DOHH2 (cell line): ENCODE measurements at regions not wholly inside any gene's neighbourhood (a gene's known extent, or its start where the extent isn't known, plus 50 kb on each side); places are given as distances from the start of the nearest gene placed in this dataset.

Experiments used
- H3F3A ChIP-seq: fragments of 200-600 bp; sonication (generic), shearing (Covaris generic); 2 replicates; pipeline ENCODE4 v1.6.0; 2016; ENCODE audit warnings: antibody characterized with exemption, mild to moderate bottlenecking; ENCODE audit not compliant: control insufficient read depth, insufficient read depth
- H3K27ac ChIP-seq: fragments of 200-600 bp; sonication (generic); 2 replicates; pipeline ENCODE4 v1.5.1; 2014; ENCODE audit warnings: low read depth, mild to moderate bottlenecking, low read length, moderate library complexity
- H3K27me3 ChIP-seq: fragments of 200-600 bp; sonication (generic); 2 replicates; pipeline ENCODE4 v1.6.1; 2014; ENCODE audit warnings: mild to moderate bottlenecking, low read length, mixed read lengths; ENCODE audit not compliant: control insufficient read depth
- H3K36me3 ChIP-seq: fragments of 200-600 bp; sonication (generic); 2 replicates; pipeline ENCODE4 v1.6.1; 2014; ENCODE audit warnings: mild to moderate bottlenecking, low read length, moderate library complexity, mixed read lengths; ENCODE audit not compliant: control insufficient read depth
- H3K4me1 ChIP-seq: fragments of 200-600 bp; sonication (generic); 2 replicates; pipeline ENCODE4 v1.6.1; 2014; ENCODE audit warnings: mild to moderate bottlenecking, low read length, mixed read lengths; ENCODE audit not compliant: control insufficient read depth
- H3K4me2 ChIP-seq: fragments of 200-600 bp; sonication (generic); 2 replicates; pipeline ENCODE4 v1.6.0; 2014; ENCODE audit warnings: mild to moderate bottlenecking, low read length, moderate library complexity
- H3K4me3 ChIP-seq: fragments of 200-600 bp; sonication (generic); 2 replicates; pipeline ENCODE4 v1.5.1; 2014; ENCODE audit warnings: mild to moderate bottlenecking, low read length, mixed read lengths
- H3K79me2 ChIP-seq: fragments of 200-600 bp; sonication (generic); 2 replicates; pipeline ENCODE4 v1.6.1; 2014; ENCODE audit warnings: mild to moderate bottlenecking, low read length, mixed read lengths; ENCODE audit not compliant: control insufficient read depth
- H3K9me2 ChIP-seq: fragments of 200-600 bp; sonication (generic); replicated peaks from 2 replicates; pipeline ENCODE4 v1.6.1; 2014; ENCODE audit warnings: mild to moderate bottlenecking, low read length, mixed read lengths; ENCODE audit not compliant: control insufficient read depth
- H3K9me3 ChIP-seq: fragments of 200-600 bp; sonication (generic); 2 replicates; pipeline ENCODE4 v1.6.1; 2014; ENCODE audit warnings: antibody characterized with exemption, low read length, mixed read lengths; ENCODE audit not compliant: control insufficient read depth, insufficient read depth
- H4K20me1 ChIP-seq: fragments of 200-600 bp; sonication (generic); 2 replicates; pipeline ENCODE4 v1.6.0; 2014; ENCODE audit warnings: low read depth, mild to moderate bottlenecking, antibody characterized with exemption, low read length, moderate library complexity; ENCODE audit not compliant: control insufficient read depth, insufficient read depth
- EZH2phosphoT487 ChIP-seq: fragments of 200-600 bp; sonication (generic); IDR thresholded peaks from 2 replicates; pipeline ENCODE4 v1.6.1; 2017; ENCODE audit warnings: borderline replicate concordance, mild to moderate bottlenecking, antibody characterized with exemption, low read length, moderate library complexity, mixed read lengths
- TF ChIP-seq, protein P1 (sequence below): fragments of 200-600 bp; sonication (generic); IDR thresholded peaks from one replicate; pipeline ENCODE4 v1.5.1; 2014; ENCODE audit warnings: antibody characterized with exemption, mild to moderate bottlenecking, low read depth, low read length; ENCODE audit not compliant: poor library complexity, severe bottlenecking

DNA sequence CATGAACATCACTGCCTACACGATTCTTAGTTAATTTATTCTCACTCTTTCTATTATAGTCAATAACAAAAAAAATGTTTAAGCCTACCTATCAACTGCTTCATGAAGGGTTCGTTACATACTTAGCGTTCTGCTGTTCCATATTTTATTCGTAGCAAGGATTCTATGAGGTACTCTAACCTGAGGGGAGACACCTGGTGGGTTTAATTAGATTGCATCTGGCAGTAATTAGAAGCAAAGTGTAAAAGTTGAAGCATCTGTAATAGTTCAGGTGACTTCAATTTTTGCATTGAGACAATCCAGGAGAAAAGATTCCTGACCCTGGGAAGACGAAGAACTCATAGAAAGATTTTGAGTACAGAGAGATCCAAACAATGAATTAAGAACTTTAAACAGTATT lies 1655.8 kb upstream of the TENM3 start:
- Histone ChIP-seq H3K4me1 (no peaks in the 10 kb centered on the region), H3K27me3 (no peaks in the 10 kb centered on the region), H3K4me3 (no peak overlapping the region), H3K4me2 (no peak overlapping the region), H3K36me3 (no peaks in the 10 kb centered on the region), H4K20me1 (no peaks in the 10 kb centered on the region), H3K27ac (no peak overlapping the region), H3K9me3 (no peaks in the 10 kb centered on the region), H3K79me2 (no peaks in the 10 kb centered on the region), H3F3A (no peaks in the 10 kb centered on the region), H3K9me2 (no peaks in the 10 kb centered on the region)
- TF ChIP-seq, protein P1, sequence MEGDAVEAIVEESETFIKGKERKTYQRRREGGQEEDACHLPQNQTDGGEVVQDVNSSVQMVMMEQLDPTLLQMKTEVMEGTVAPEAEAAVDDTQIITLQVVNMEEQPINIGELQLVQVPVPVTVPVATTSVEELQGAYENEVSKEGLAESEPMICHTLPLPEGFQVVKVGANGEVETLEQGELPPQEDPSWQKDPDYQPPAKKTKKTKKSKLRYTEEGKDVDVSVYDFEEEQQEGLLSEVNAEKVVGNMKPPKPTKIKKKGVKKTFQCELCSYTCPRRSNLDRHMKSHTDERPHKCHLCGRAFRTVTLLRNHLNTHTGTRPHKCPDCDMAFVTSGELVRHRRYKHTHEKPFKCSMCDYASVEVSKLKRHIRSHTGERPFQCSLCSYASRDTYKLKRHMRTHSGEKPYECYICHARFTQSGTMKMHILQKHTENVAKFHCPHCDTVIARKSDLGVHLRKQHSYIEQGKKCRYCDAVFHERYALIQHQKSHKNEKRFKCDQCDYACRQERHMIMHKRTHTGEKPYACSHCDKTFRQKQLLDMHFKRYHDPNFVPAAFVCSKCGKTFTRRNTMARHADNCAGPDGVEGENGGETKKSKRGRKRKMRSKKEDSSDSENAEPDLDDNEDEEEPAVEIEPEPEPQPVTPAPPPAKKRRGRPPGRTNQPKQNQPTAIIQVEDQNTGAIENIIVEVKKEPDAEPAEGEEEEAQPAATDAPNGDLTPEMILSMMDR, result no peak
- TF ChIP-seq EZH2phosphoT487, result no peak

DNA sequence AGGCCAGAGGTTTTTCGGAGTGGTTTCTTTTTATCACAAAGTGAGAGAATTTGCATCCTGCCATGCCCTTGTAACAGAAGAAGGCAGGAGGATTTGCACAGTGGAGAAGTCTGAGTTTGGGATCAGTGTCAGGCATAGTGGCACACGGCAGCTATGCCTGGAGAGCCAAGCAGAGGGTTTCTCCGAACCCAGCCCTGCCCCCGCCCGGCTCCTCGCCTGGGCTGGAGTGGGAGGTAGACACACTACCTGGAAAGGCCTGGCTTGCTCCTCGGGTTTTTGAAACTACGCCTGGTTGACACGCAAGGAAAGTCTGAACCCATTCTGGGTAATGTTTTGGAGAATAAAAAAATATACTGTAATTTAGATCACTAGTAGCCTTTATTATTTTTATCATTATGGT lies 1653.6 kb upstream of the TENM3 start:
- H3K4me2 ChIP-seq, result no peak overlapping the region
- H3K79me2 ChIP-seq, result no peaks in the 10 kb centered on the region
- no peaks in the 10 kb centered on the region for H3K36me3 ChIP-seq
- no peaks in the 10 kb centered on the region for H4K20me1 ChIP-seq
- no peak overlapping the region for H3K4me3 ChIP-seq
- no peaks in the 10 kb centered on the region for H3K9me2 ChIP-seq
- H3K9me3 ChIP-seq, result no peaks in the 10 kb centered on the region
- H3K27ac ChIP-seq, result no peak overlapping the region
- H3K27me3 ChIP-seq, result no peaks in the 10 kb centered on the region
- H3K4me1 ChIP-seq, result no peaks in the 10 kb centered on the region
- no peak for TF ChIP-seq EZH2phosphoT487
- TF ChIP-seq, protein P1, result no peak
- H3F3A ChIP-seq, result no peaks in the 10 kb centered on the region

DNA sequence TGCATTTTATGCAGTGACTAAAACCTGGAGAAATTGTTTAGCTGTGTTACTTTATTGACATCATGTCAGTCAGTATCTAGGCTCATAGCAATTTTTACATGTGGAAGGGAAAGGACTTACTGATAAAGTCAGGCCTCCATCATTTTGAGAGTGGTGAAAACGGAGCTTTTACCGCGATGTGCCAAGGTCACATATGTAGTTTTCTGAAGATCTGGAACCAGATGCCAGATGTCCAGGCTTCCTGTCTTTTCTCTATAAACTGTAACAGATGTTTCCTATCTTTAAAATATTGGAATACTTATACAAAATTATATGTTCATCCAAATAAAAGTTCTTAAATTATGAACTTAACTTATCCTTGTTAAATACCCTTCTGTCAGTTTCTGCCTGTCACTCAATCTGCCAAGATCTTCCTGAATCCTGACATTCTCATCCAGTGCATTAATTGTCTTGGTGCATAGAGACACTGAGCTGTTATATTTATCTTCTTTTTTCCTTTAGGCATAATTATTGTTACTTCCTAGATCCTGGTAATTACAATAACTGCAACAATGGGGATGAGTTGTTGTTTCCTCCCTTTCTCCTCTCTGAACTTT lies 1646.2 kb upstream of the TENM3 start:
- Histone ChIP-seq H3K9me3 (no peaks in the 10 kb centered on the region), H3K9me2 (no peaks in the 10 kb centered on the region), H3K4me1 (no peaks in the 10 kb centered on the region), H4K20me1 (no peaks in the 10 kb centered on the region), H3K79me2 (no peaks in the 10 kb centered on the region), H3K27ac (no peak overlapping the region), H3F3A (no peaks in the 10 kb centered on the region), H3K36me3 (no peaks in the 10 kb centered on the region), H3K4me2 (no peak overlapping the region), H3K27me3 (no peaks in the 10 kb centered on the region), H3K4me3 (no peak overlapping the region)
- no peak for TF ChIP-seq EZH2phosphoT487
- TF ChIP-seq, protein P1, result no peak

DNA sequence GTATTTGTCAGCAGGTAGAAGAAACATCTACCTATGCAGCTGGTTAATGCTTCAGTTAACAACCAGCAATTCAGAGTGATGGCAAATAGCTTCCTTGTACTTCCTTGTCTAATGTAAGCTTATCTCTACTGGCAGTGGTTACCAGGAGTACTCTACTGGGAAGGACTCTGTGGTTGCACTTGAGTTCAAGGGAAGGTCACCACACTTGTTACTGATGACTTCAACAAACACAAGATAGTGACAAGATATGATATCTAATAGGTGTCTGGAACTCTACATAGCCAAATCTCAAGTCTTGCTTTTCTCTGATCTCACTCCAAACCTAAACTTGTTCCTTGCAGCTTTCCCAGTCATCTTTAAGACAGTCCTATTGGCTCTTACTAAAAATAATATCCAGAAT lies 1644.9 kb upstream of the TENM3 start:
- no peaks in the 10 kb centered on the region for H3K9me3 ChIP-seq
- H3K36me3 ChIP-seq, result no peaks in the 10 kb centered on the region
- no peaks in the 10 kb centered on the region for H3F3A ChIP-seq
- H3K27ac ChIP-seq, result no peak overlapping the region
- no peaks in the 10 kb centered on the region for H3K4me1 ChIP-seq
- no peaks in the 10 kb centered on the region for H3K79me2 ChIP-seq
- no peak overlapping the region for H3K4me3 ChIP-seq
- no peaks in the 10 kb centered on the region for H3K9me2 ChIP-seq
- H3K27me3 ChIP-seq, result no peaks in the 10 kb centered on the region
- no peak overlapping the region for H3K4me2 ChIP-seq
- no peaks in the 10 kb centered on the region for H4K20me1 ChIP-seq
- TF ChIP-seq EZH2phosphoT487, result no peak
- TF ChIP-seq, protein P1, result no peak
